Activated CD8-positive, alpha-beta T cell treated with anti-CD3 and anti-CD28 coated beads for 36 hours (primary cell): ENCODE measurements at regions not wholly inside any gene's neighbourhood (a gene's known extent, or its start where the extent isn't known, plus 50 kb on each side); places are given as distances from the start of the nearest gene placed in this dataset.

Experiments used
- ATAC-seq: fragments of 200-7000 bp; cut with Tn5 transposase; one replicate; pipeline ENCODE4 v1.10.0; 2021; ENCODE audit warnings: mild to moderate bottlenecking, moderate library complexity
- CTCF ChIA-PET: fragments of 350-600 bp; sonication (Branson Sonifier 250); formaldehyde crosslinking; loops from one replicate; lab custom pipeline; 2021; ENCODE audit warnings: antibody characterized with exemption; lab: Charles Lee
- POLR2A ChIA-PET: fragments of 350-600 bp; sonication (Branson Sonifier 250); formaldehyde crosslinking; loops from one replicate; lab custom pipeline; 2021; ENCODE audit warnings: antibody characterized with exemption; lab: Charles Lee
- DNase-seq: peaks from one replicate; pipeline ENCODE4 v3.0.0-alpha.2; 2020
- H3K27ac Mint-ChIP-seq: one replicate; pipeline ENCODE4 v1.8.0; 2021; ENCODE audit warnings: mild to moderate bottlenecking, mixed read lengths
- H3K27me3 Mint-ChIP-seq: one replicate; pipeline ENCODE4 v1.8.0; 2021; ENCODE audit warnings: mixed read lengths
- H3K36me3 Mint-ChIP-seq: one replicate; pipeline ENCODE4 v1.8.0; 2021; ENCODE audit warnings: low read depth, mixed read lengths
- H3K4me1 Mint-ChIP-seq: one replicate; pipeline ENCODE4 v1.8.0; 2021; ENCODE audit warnings: low read depth, mixed read lengths
- H3K4me3 Mint-ChIP-seq: one replicate; pipeline ENCODE4 v1.8.0; 2021; ENCODE audit warnings: mild to moderate bottlenecking, moderate library complexity, mixed read lengths
- H3K9me3 Mint-ChIP-seq: one replicate; pipeline ENCODE4 v1.8.0; 2021; ENCODE audit warnings: mixed read lengths
- CTCF ChIP-seq: fragments of 200-600 bp; IDR thresholded peaks from one replicate; pipeline ENCODE4 v1.8.0; 2022; ENCODE audit warnings: antibody characterized with exemption, mild to moderate bottlenecking
- intact Hi-C: fragments of 100-400 bp; cut with micrococcal nuclease; formaldehyde crosslinking; loops from one replicate; pipeline ENCODE4 v1.10.0; 2022

GRCh38 chr1:191734321-191734720, 423.9 kb upstream of the RGS18 start:
- no peak overlapping the region for H3K4me3 Mint-ChIP-seq
- ChIA-PET POLR2A (no interaction called here), CTCF (no interaction called here)
- DNase-seq = no peak
- ATAC-seq = no peak
- intact Hi-C loops = no loop called here
- peaks cover 16% of the 10 kb centered on the region for H3K9me3 Mint-ChIP-seq
- H3K27me3 Mint-ChIP-seq = no peaks in the 10 kb centered on the region
- H3K27ac Mint-ChIP-seq = no peak overlapping the region
- TF ChIP-seq CTCF = no peak
- H3K36me3 Mint-ChIP-seq = no peaks in the 10 kb centered on the region
- no peaks in the 10 kb centered on the region for H3K4me1 Mint-ChIP-seq

GRCh38 chr1:191739544-191739943, 418.7 kb upstream of the RGS18 start:
- Mint-ChIP-seq H3K9me3 (peaks cover 2% of the 10 kb centered on the region), H3K4me3 (no peak overlapping the region), H3K36me3 (no peaks in the 10 kb centered on the region), H3K27ac (no peak overlapping the region), H3K4me1 (no peaks in the 10 kb centered on the region), H3K27me3 (no peaks in the 10 kb centered on the region)
- ChIA-PET CTCF (no interaction called here), POLR2A (no interaction called here)
- ATAC-seq (no peak), DNase-seq (no peak)
- no peak for TF ChIP-seq CTCF
- intact Hi-C loops = no loop called here

GRCh38 chr1:191752342-191752741, 405.9 kb upstream of the RGS18 start:
- intact Hi-C loops = no loop called here
- DNase-seq (no peak), ATAC-seq (no peak)
- Mint-ChIP-seq H3K9me3 (peaks cover 5% of the 10 kb centered on the region), H3K4me3 (no peak overlapping the region), H3K27ac (no peak overlapping the region), H3K4me1 (no peaks in the 10 kb centered on the region), H3K36me3 (no peaks in the 10 kb centered on the region), H3K27me3 (no peaks in the 10 kb centered on the region)
- CTCF ChIA-PET = no interaction called here
- no peak for TF ChIP-seq CTCF
- POLR2A ChIA-PET = no interaction called here

DNA sequence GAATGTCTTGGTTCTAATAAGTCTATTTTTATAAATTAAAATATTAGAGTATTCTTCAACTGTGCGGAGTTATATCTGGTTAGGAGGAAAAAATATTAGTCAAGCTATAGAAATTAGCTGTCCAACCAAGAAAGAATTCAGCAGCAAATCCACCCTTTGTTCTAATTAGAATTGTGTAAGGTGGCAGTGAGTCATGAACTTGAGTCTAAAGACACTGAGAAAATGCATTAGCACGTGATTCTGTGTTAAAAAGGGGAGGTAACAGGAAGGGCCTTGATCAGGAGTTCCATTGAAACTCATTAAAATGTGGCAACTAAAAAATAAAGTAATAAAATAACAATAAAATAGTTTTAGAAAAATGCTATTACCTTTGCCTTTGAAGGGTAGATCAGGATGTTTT, 398.2 kb upstream of the RGS18 start:
- Mint-ChIP-seq H3K27ac (no peak overlapping the region), H3K27me3 (no peaks in the 10 kb centered on the region), H3K4me1 (no peaks in the 10 kb centered on the region), H3K4me3 (no peak overlapping the region), H3K9me3 (peaks cover 5% of the 10 kb centered on the region), H3K36me3 (no peaks in the 10 kb centered on the region)
- intact Hi-C loops = no loop called here
- TF ChIP-seq CTCF = no peak
- CTCF ChIA-PET = no interaction called here
- ATAC-seq (no peak), DNase-seq (no peak)
- POLR2A ChIA-PET = no interaction called here

- no peaks in the 10 kb centered on the region for H3K36me3 Mint-ChIP-seq
- peaks cover 2% of the 10 kb centered on the region for H3K9me3 Mint-ChIP-seq
- no peaks in the 10 kb centered on the region for H3K27me3 Mint-ChIP-seq
- ATAC-seq (no peak), DNase-seq (no peak)
- H3K4me3 Mint-ChIP-seq = no peak overlapping the region
- no peaks in the 10 kb centered on the region for H3K4me1 Mint-ChIP-seq
- POLR2A ChIA-PET = no interaction called here
- intact Hi-C loops = no loop called here
- CTCF ChIA-PET = no interaction called here
- no peak overlapping the region for H3K27ac Mint-ChIP-seq
- no peak for TF ChIP-seq CTCF
These were observed 369.7 kb upstream of the RGS18 start for GRCh38 chr1:191788551-191788950.
